ENCODE measurements at regions not wholly inside any gene's neighbourhood (a gene's known extent, or its start where the extent isn't known, plus 50 kb on each side); places are given as distances from the start of the nearest gene placed in this dataset.

DNA sequence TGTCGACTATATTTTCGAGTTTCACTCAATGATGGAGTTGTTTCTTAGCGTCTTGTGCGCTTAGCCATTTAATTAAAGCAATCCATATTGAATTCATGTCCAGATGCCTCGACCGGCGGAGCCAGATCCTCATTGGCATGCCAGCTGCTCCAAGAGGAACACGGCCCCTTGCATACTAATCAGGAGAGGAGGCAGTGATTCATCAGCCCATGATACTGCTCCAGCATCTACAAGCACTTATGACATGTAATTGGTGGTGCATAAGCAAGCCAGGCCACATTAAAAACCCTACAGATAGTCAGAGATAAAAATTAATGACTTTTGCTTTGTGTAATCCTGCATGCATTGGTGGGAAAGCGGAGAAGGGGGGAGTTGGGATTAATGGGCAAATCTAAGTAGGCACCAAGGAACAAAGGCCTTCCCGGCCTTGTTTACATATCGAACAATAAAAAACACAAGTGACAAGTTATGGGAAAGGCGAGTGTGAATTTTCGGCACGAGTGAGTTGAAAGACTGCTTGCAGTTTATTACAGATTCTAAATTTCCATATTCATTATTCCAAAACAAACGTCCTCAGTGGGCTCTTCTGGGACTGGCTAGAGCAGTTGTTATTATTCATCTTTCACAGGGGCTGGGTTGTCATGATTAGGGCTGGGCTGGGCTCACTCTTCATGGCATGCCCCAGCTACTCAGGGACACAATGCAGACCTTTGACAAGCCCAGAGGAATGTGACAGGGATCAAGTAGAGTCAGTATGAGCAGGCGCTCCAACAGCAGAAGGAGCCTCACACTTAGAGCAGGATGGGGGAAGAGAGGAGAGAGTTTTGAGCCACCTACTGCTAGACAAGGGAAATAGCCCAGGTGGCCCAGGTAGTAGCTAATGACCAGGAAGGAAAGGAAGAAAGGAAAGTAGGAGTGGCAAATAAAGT lies 281.7 kb upstream of the ZFHX3 start:
- DNase-seq: no peak
- ATAC-seq: no peak
- intact Hi-C loops (cut with DNase I): no loop called here
- TF ChIP-seq, protein P1, sequence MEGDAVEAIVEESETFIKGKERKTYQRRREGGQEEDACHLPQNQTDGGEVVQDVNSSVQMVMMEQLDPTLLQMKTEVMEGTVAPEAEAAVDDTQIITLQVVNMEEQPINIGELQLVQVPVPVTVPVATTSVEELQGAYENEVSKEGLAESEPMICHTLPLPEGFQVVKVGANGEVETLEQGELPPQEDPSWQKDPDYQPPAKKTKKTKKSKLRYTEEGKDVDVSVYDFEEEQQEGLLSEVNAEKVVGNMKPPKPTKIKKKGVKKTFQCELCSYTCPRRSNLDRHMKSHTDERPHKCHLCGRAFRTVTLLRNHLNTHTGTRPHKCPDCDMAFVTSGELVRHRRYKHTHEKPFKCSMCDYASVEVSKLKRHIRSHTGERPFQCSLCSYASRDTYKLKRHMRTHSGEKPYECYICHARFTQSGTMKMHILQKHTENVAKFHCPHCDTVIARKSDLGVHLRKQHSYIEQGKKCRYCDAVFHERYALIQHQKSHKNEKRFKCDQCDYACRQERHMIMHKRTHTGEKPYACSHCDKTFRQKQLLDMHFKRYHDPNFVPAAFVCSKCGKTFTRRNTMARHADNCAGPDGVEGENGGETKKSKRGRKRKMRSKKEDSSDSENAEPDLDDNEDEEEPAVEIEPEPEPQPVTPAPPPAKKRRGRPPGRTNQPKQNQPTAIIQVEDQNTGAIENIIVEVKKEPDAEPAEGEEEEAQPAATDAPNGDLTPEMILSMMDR (IDR thresholded peaks at IDR 0.05): no peak
- Histone ChIP-seq H3K36me3 (ENCODE audit: insufficient read depth in 1 of 2, low read depth in 1 of 2) (no peaks in the 10 kb centered on the region), H3K27me3 (ENCODE audit: insufficient read depth in 3 of 3, low read length in 2 of 3) (no peaks in the 10 kb centered on the region), H3K4me1 (no peaks in the 10 kb centered on the region), H3K9me3 (no peaks in the 10 kb centered on the region), H3K27ac (no peak overlapping the region), H3K4me3 (no peak overlapping the region)
- WGBS, 3 donors: 49 to 61% (median 50%) methylated on average over 16 of the region's 16 CpGs

DNA sequence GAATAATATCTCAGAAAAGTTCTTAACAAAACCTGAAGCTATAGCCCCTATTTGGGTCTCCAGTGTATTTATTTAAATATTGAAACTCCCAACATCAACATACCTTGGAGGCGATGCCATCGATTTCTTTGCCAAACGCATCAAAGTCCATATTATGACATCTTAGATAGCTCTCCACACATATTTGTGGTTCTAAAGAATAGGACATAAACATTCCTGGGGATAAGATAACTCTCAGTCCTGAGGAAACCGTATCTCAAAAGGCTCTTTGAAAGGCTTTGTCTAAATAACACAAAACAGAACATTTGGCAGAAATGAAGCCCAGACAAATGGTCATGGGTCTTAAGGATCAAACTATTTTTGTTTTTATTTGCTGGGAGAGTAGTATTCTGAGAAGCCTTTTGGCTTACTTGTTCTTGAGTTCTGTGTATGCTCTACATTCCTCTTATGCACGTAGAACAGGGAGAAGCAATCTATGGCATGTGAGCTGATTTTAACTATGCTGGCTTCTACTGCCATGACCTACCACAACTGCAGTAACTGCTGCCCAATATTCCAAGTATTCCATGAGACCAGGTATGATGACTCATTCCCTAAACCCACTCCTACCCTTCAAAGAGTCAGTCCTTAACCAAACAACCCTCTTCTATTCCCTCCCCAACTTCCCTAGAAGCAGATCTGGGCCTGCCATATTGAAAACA lies 279.0 kb upstream of the ZFHX3 start:
- Histone ChIP-seq H3K4me1 (no peaks in the 10 kb centered on the region), H3K9me3 (no peaks in the 10 kb centered on the region), H3K4me3 (no peak overlapping the region), H3K27ac (no peak overlapping the region), H3K27me3 (ENCODE audit: insufficient read depth in 3 of 3, low read length in 2 of 3) (no peaks in the 10 kb centered on the region), H3K36me3 (ENCODE audit: insufficient read depth in 1 of 2, low read depth in 1 of 2) (no peaks in the 10 kb centered on the region)
- TF ChIP-seq, protein P1 (IDR thresholded peaks at IDR 0.05): no peak
- 57 to 72% (median 71%) methylated on average over 5 of the region's 5 CpGs for WGBS, 3 donors
- intact Hi-C loops (cut with DNase I): no loop called here
- no peak for ATAC-seq
- no peak for DNase-seq

DNA sequence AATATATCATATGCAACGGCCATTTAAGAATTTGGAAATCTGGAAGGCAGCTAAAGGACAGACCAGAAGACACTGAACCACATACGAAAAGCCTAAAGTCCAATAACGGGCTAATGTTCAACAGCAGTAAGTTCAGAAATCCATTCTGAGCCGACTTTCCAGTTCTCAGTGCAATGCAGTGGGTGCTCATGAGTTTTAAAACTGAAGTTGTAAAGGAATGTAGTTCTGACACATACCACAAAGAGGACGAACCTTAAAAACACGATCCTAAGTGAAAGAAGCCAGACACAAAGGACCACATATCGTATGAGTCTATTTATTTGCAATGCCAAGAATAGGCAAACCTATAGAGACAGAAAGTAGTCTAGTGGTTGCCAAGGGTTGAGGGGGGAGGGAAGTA lies 278.3 kb upstream of the ZFHX3 start:
- Histone ChIP-seq H3K36me3 (ENCODE audit: insufficient read depth in 1 of 2, low read depth in 1 of 2) (no peaks in the 10 kb centered on the region), H3K4me3 (no peak overlapping the region), H3K4me1 (no peaks in the 10 kb centered on the region), H3K9me3 (no peaks in the 10 kb centered on the region), H3K27ac (no peak overlapping the region), H3K27me3 (ENCODE audit: insufficient read depth in 3 of 3, low read length in 2 of 3) (no peaks in the 10 kb centered on the region)
- WGBS, 3 donors: 88 to 92% (median 90%) methylated on average over 7 of the region's 7 CpGs
- DNase-seq (no peak), ATAC-seq (no peak)
- intact Hi-C loops (cut with DNase I): no loop called here
- TF ChIP-seq, protein P1 (IDR thresholded peaks at IDR 0.05): no peak

GRCh38 chr16:73323880-73324279 lies 276.0 kb upstream of the ZFHX3 start:
- Histone ChIP-seq H3K9me3 (no peaks in the 10 kb centered on the region), H3K4me1 (no peaks in the 10 kb centered on the region), H3K4me3 (no peak overlapping the region), H3K36me3 (ENCODE audit: insufficient read depth in 1 of 2, low read depth in 1 of 2) (no peaks in the 10 kb centered on the region), H3K27ac (no peak overlapping the region), H3K27me3 (ENCODE audit: insufficient read depth in 3 of 3, low read length in 2 of 3) (no peaks in the 10 kb centered on the region)
- TF ChIP-seq, protein P1 (IDR thresholded peaks at IDR 0.05): no peak
- ATAC-seq (no peak), DNase-seq (no peak)
- WGBS, 3 donors: 58 to 78% (median 72%) methylated on average over 1 of the region's 1 CpG
- intact Hi-C loops (cut with DNase I): no loop called here

All from psoas muscle (tissue), 7 donors.